ENCODE measurements at regions not wholly inside any gene's neighbourhood (a gene's known extent, or its start where the extent isn't known, plus 50 kb on each side); places are given as distances from the start of the nearest gene placed in this dataset.

- TF ChIP-seq CTCF (conservative IDR thresholded peaks at IDR 0.05) (no peak), EZH2 (IDR thresholded peaks at IDR 0.05; ENCODE audit: low read depth) (no peak)
Observed at GRCh38 chr1:193451001-193451400, 264.6 kb upstream of the B3GALT2 start.

All from PC-9 (cell line).